ENCODE measurements at regions not wholly inside any gene's neighbourhood (a gene's known extent, or its start where the extent isn't known, plus 50 kb on each side); places are given as distances from the start of the nearest gene placed in this dataset.

DNA sequence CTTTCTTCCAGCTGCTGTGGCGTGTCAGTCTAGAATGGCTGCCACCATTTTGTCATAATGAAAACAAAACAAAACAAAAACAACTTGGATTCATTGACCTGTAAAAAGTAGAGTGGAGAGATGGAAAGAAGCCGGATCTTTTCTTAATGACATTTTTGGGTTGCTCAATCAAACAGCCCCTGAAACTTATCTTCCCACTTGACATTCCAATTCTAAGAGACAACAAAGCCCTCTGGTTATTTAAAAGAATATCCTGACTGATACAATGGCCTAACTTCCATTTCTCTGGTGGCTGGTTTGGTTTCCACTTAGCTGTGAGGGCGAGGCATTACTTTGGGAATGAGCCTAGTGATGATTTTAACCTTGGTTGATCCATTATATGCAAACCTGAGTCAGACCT is 123.7 kb downstream of the AQP4 start:
- no peak for DNase-seq (ENCODE audit: low spot score)

GRCh38 chr18:26741048-26741447 is 124.5 kb downstream of the AQP4 start:
- no peak for DNase-seq (ENCODE audit: low spot score)

GRCh38 chr18:26740396-26740795 is 125.1 kb downstream of the AQP4 start:
- no peak for DNase-seq (ENCODE audit: low spot score)

DNA sequence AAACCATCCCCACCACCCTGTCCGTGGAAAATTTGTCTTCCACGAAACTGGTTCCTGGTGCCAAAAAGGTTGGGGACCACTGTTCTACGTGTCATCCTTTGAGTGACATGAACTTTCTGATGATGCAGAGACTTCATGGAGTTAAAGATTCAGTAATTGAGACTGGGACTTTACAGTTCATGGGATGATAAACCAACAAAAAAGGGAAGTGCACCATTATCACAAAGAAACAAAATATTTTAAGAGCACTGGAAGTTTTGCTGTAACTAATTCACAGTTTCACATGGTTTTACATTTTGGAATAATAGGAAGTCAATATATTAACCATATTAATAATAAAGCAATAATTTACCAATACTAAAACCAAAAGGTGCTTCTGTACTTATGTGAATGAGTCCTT is 126.8 kb downstream of the AQP4 start:
- no peak for DNase-seq (ENCODE audit: low spot score)

GRCh38 chr18:26736301-26736700 is 129.2 kb downstream of the AQP4 start:
- DNase-seq (ENCODE audit: low spot score): no peak

GRCh38 chr18:26734760-26735159 is 130.7 kb downstream of the AQP4 start:
- DNase-seq (ENCODE audit: low spot score): no peak

DNA sequence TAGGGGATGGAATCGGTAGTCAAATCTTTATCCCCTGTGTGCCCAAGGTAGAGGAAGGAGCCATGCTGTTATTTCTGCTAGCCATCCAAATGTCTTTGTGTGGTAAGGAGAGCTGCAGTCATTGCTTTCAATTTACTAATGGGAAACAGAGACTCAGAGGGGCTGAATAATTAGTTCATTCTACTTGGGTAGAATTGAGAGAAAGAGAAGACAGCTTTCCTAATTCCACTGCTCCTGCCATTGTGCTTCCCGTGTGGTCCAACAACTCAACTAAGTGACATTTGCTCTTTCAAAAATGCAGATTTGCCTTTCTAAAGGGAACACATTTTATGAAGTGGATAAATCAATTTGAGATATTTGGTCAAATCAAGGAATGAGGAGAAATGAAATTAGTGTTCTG is 136.1 kb downstream of the AQP4 start:
- no peak for DNase-seq (ENCODE audit: low spot score)

- no peak for DNase-seq (ENCODE audit: low spot score)
Measured at GRCh38 chr18:26729008-26729407, 136.5 kb downstream of the AQP4 start.

DNA sequence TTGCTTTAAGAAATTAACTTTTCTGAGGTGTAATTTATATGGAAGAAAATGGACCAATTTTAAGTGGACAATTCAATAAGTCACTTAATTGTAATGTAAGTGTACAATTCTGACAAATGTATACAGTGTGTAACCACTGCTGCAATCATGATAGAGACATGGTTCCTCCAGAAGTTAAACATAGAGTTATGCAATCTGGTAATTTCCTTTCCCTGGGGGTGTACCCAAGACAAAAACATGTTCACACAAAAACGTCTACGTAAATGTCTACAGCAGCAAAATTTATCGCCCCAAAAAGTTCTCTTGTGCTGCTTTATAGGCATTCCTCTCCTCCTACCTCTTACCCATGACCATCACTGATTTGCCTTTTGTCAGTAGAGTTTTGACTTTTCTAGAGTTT is 141.5 kb downstream of the AQP4 start:
- no peak for DNase-seq (ENCODE audit: low spot score)

DNA sequence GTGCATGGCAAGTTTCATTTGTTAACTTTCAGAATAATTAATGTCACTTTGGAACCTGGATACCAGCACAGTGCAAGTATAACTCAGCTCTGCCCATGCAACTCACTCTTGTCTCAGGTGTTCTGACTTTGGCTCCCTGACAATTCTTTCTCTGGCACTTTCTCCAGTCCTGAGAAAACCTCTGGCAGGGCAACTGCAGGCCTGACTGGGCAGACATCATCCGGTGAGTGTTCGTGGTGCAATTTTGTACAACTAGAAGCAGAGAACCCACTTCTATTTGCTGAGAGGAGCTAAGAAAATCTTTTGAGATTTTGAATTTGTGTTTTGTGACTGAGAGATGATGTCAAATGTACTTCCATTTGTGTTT is 143.0 kb downstream of the AQP4 start:
- DNase-seq (ENCODE audit: low spot score): no peak

GRCh38 chr18:26721854-26722564 is 143.5 kb downstream of the AQP4 start:
- DNase-seq (ENCODE audit: low spot score): no peak

- DNase-seq (ENCODE audit: low spot score): no peak
Measured at GRCh38 chr18:26719896-26720295, 145.6 kb downstream of the AQP4 start.

- DNase-seq (ENCODE audit: low spot score): no peak
Measured at GRCh38 chr18:26717123-26717719, 148.3 kb downstream of the AQP4 start.

DNA sequence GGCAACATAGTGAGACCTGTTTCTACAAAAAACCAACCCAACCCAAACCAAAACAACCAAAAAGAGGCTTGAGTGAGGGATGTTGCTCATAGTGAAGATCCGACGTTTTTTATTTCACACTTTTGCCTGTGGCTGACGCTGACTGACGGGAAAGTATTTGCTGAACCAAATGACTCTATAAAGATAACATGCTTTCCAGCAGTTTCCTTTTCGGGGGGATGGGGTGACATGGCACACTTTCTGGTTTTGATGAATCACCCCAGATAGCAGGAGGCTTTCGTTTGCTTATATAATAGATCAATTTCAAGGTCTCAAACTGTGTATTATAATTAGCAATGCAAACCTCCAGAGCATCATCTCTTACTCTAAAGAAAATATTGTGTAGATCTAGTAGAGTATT is 150.8 kb downstream of the AQP4 start:
- DNase-seq (ENCODE audit: low spot score): peak; percentile 24

GRCh38 chr18:26711756-26712155 is 153.8 kb downstream of the AQP4 start:
- no peak for DNase-seq (ENCODE audit: low spot score)

- peak; percentile 42 for DNase-seq (ENCODE audit: low spot score)
Measured at GRCh38 chr18:26710470-26711096, 154.9 kb downstream of the AQP4 start.

DNA sequence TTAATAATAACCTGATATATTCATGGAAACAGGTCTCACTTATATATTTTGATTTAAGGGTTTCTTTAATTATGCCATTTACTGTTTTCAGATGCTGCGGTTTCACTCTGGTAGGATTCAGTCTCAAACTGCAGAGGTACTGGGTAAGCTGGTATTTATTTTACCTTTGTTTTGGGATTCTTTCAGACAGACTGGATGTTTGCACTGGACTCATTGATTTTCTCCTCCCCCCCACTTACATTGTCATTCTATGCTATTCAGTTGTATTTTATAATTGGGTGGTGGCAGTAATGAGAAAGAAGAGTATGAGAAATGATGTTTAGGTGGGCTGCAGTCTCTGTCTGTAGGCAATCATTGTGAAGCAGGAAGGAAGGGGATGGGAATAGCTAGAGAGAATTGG is 155.6 kb downstream of the AQP4 start:
- no peak for DNase-seq (ENCODE audit: low spot score)

GRCh38 chr18:26708806-26709716 is 156.4 kb downstream of the AQP4 start:
- DNase-seq (ENCODE audit: low spot score): no peak

GRCh38 chr18:26706911-26707351 is 158.6 kb downstream of the AQP4 start:
- DNase-seq (ENCODE audit: low spot score): no peak

DNA sequence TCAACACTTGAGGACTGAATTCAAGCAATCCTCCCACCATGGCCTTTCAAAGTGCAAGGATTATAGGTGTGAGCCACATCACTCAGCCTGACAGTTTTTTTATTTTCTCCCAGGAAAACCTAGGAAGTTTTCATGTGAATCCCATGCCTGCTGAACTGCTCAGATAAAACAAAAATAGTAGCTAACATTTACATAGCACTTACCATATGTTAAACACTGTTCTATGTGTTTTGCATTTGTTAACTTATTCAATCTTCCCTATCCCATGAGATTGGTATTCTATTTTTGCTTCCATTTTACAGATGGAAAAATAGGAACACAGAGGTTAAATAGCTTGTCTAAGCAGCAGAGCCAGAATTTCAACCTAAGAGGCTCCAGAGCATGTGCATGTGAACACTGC is 157.4 kb upstream of the KCTD1 start:
- DNase-seq (ENCODE audit: low spot score): no peak

DNA sequence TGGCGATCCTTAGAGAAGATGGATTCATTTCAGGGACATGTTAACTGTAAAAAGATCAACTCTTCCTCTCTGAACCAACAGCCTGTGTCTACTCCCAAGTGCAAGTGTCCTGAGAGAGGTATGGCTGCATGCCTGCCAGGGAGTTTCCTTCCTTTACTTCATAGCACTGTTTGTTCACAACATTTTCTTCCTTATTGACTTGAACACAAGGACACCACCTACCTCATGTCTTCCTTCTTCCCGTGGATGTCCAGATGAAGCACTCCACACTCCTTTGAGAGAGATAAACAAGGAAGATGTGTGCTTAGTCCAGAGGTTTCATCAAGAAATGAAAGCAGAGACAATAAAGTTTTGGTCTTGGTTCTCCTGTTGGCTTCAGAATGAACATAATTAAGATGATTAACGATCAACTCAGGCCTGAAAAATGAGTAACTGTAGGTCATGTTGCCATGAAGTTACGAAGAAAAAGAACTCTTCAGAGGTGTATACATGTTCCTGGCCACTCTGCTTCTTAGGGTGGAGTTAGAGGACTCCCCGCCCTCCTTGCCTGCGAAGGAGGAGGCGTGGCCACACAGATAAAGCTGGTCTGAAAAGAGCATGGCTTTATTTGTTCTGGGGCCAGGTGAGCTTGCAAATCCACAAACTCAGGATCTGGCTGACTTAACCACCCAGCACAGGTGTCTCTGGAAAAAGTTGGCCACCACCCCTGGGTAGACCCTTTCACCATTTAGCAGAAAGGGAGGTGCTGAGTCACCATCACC is 155.0 kb upstream of the KCTD1 start:
- DNase-seq (ENCODE audit: low spot score): no peak

DNA sequence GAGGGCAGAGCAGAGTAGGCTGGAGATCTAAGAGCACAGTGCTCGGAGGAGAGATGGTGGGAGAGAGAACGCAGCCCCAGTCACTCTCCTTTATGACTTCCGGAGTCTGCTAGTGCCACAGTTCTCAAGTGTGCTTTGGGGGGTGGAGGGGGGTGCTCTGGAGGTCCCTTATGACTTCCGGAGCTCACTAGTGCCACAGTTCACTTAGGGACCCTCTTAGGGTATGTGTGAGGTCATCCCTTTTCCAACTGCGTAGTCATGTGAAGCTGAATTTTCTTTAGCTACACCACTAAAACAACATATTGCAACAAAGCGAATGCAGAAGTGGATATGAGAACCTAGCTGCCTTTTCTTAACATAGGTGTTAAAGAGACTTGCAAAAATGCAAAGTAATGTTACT is 153.7 kb upstream of the KCTD1 start:
- DNase-seq (ENCODE audit: low spot score): no peak

Measured in activated CD4-positive, alpha-beta T cell treated with anti-CD3 and anti-CD28 coated beads, Interleukin-2, Interleukin-4, amounts not matched to agents 100 ng/mL and 50 ng/mL, durations not matched to agents 16 hours and 8 hours (primary cell).